A549 (cell line): ENCODE measurements at regions not wholly inside any gene's neighbourhood (a gene's known extent, or its start where the extent isn't known, plus 50 kb on each side); places are given as distances from the start of the nearest gene placed in this dataset.

ENCODE experiments used
- ATAC-seq, 2 experiments: fragments of 200-7000 bp in 1 of 2; fragments of >200 bp in 1 of 2; cut with Nextera tagmentation in 1 of 2; cut with Tn5 transposase in 1 of 2; 3 replicates each; pipeline versions ENCODE4 v1.8.0 to v1.9.1; 2018 to 2020; ENCODE audit warnings: mild to moderate bottlenecking in 1 of 2, moderate library complexity in 1 of 2
- CTCF ChIA-PET: fragments of 300-600 bp; sonication (Branson Sonifier 250); formaldehyde crosslinking; extraction: SDS; loops from one replicate; lab custom pipeline; 2021; ENCODE audit warnings: antibody characterized with exemption, inconsistent platforms; lab: Yijun Ruan, JAX
- POLR2A ChIA-PET: fragments of 350-600 bp; formaldehyde crosslinking; extraction: SDS; loops from one replicate; lab custom pipeline; 2021; ENCODE audit warnings: antibody characterized with exemption, inconsistent platforms; lab: Yijun Ruan, JAX
- DNase-seq, 2 experiments: peaks; one replicate each; pipeline versions ENCODE4 v3.0.0 to v3.0.0-alpha.2; 2011 to 2016; ENCODE audit warnings: low read depth in 1 of 2, low spot score in 1 of 2
- FAIRE-seq: peaks from 2 replicates; lab custom pipeline; 2011; peaks lifted over from hg19 to GRCh38; lab: Jason Lieb, UNC
- H3K27ac ChIP-seq, 2 experiments: fragments of >200 bp; sonication (Bioruptor Twin); formaldehyde crosslinking; 3 replicates each; pipeline ENCODE4 v1.5.1; 2016 to 2017
- H3K4me1 ChIP-seq: fragments of >200 bp; sonication (Bioruptor Twin); formaldehyde crosslinking; 3 replicates; pipeline ENCODE4 v1.6.1; 2016
- H3K4me2 ChIP-seq: fragments of >200 bp; sonication (Bioruptor Twin); formaldehyde crosslinking; 3 replicates; pipeline ENCODE4 v1.6.1; 2016
- H3K4me3 ChIP-seq: fragments of >200 bp; sonication (Bioruptor Twin); formaldehyde crosslinking; 3 replicates; pipeline ENCODE4 v1.5.1; 2016
- H3K9me3 ChIP-seq: fragments of >200 bp; sonication (Bioruptor Twin); formaldehyde crosslinking; 3 replicates; pipeline ENCODE4 v1.6.1; 2016
- BHLHE40 ChIP-seq: IDR thresholded peaks from 2 replicates; pipeline ENCODE4 v1.6.1; 2012; ENCODE audit warnings: low read depth, low read length, inconsistent platforms
- CEBPB ChIP-seq, 2 experiments: fragments of >200 bp in 1 of 2; sonication (Bioruptor Twin) in 1 of 2; formaldehyde crosslinking in 1 of 2; IDR thresholded peaks; 2 replicates each; pipeline ENCODE4 v1.6.1; 2012 to 2016
- CTCF ChIP-seq: fragments of >200 bp; sonication (Bioruptor Twin); formaldehyde crosslinking; IDR thresholded peaks from 3 replicates; pipeline ENCODE4 v1.5.1; 2016
- EHF ChIP-seq: fragments of 250-450 bp; sonication (Bioruptor Pico); IDR thresholded peaks from 2 replicates; pipeline ENCODE4 v1.5.0; 2020; ENCODE audit warnings: mild to moderate bottlenecking
- EHMT2 ChIP-seq: fragments of 200-600 bp; sonication (generic); IDR thresholded peaks from 2 replicates; pipeline ENCODE4 v1.6.1; 2016; ENCODE audit warnings: antibody characterized with exemption, low read depth, mild to moderate bottlenecking, moderate library complexity
- ESRRA ChIP-seq: fragments of 150-350 bp; IDR thresholded peaks from 2 replicates; pipeline ENCODE4 v1.6.1; 2014; ENCODE audit warnings: mild to moderate bottlenecking, low read length, borderline replicate concordance
- FOSL2 ChIP-seq, 2 experiments: fragments of 450-650 bp in 1 of 2; fragments of >200 bp in 1 of 2; sonication (Bioruptor Twin) in 1 of 2; formaldehyde crosslinking; IDR thresholded peaks; 2 replicates each; pipeline versions ENCODE4 v1.5.0 to v1.6.1; 2016 to 2020; ENCODE audit warnings: mild to moderate bottlenecking in 1 of 2, moderate library complexity in 1 of 2
- FOXS1 ChIP-seq: fragments of 250-450 bp; sonication (Bioruptor Pico); IDR thresholded peaks from 2 replicates; pipeline ENCODE4 v1.5.0; 2020; ENCODE audit warnings: mild to moderate bottlenecking, moderate library complexity
- JUNB ChIP-seq: fragments of >200 bp; sonication (Bioruptor Twin); formaldehyde crosslinking; IDR thresholded peaks from 2 replicates; pipeline ENCODE4 v1.6.1; 2016
- MAFK ChIP-seq: fragments of 450-650 bp; IDR thresholded peaks from 2 replicates; pipeline ENCODE4 v1.6.1; 2014; ENCODE audit not compliant: partially characterized antibody
- NFE2L2 ChIP-seq: fragments of 150-350 bp; conservative IDR thresholded peaks from 2 replicates; pipeline ENCODE4 v1.6.1; 2014; ENCODE audit warnings: low read length
- RAD21 ChIP-seq, 2 experiments: fragments of >200 bp in 1 of 2; sonication (Bioruptor Twin) in 1 of 2; formaldehyde crosslinking in 1 of 2; IDR thresholded peaks in 1 of 2; conservative IDR thresholded peaks in 1 of 2; 2 replicates in 1 of 2; 3 replicates in 1 of 2; pipeline ENCODE4 v1.6.1; 2012 to 2018; ENCODE audit warnings: inconsistent platforms in 1 of 2
- RARB ChIP-seq: fragments of 250-450 bp; sonication (Bioruptor Pico); IDR thresholded peaks from 2 replicates; pipeline ENCODE4 v1.8.0; 2021; ENCODE audit warnings: mild to moderate bottlenecking, moderate library complexity
- TP53 ChIP-seq: fragments of 250-450 bp; sonication (Bioruptor Pico); IDR thresholded peaks from 2 replicates; pipeline ENCODE4 v1.5.0; 2021; ENCODE audit warnings: mild to moderate bottlenecking, moderate library complexity
- ZFP36 ChIP-seq: fragments of 450-650 bp; IDR thresholded peaks from 2 replicates; pipeline ENCODE4 v1.6.1; 2014; ENCODE audit warnings: borderline replicate concordance; ENCODE audit not compliant: partially characterized antibody
- TF ChIP-seq, protein P1 (sequence below): fragments of 250-450 bp; sonication (Bioruptor Pico); IDR thresholded peaks from 2 replicates; pipeline ENCODE4 v1.5.0; 2021; ENCODE audit warnings: mild to moderate bottlenecking, moderate library complexity, borderline replicate concordance
- TF ChIP-seq, protein P2 (sequence below): fragments of 250-450 bp; sonication (Bioruptor Pico); IDR thresholded peaks from 2 replicates; pipeline ENCODE4 v1.5.0; 2020; ENCODE audit warnings: low read depth, mild to moderate bottlenecking, moderate library complexity
- TF ChIP-seq, protein P3 (sequence below): IDR thresholded peaks from 2 replicates; pipeline ENCODE4 v1.6.1; 2012; ENCODE audit warnings: low read depth, borderline replicate concordance

DNA sequence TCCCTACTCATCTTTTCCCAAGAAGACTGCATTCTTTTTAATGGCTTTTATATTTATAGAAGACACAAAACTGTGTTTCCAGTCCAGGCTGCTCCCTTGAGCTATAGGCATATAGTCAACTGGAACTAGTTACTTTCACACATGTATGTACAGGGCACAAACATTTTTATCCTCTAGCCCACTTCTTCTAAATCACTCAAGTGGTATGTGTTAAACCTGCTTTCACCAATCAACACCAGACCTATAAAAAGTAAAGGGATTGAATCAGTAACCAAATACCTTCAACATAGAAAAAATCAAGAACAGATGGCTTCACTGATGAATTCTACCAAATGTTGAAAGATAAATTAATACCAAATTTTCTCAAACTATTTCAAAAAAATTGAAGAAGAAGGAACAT, 584.2 kb upstream of the SLITRK1 start:
- CTCF ChIA-PET, result no interaction called here
- no peaks in the 10 kb centered on the region for H3K4me1 ChIP-seq
- H3K4me2 ChIP-seq, result no peak overlapping the region
- TF ChIP-seq NFE2L2, result no peak
- no peak for TF ChIP-seq TP53
- TF ChIP-seq CTCF, result no peak
- TF ChIP-seq, protein P1, sequence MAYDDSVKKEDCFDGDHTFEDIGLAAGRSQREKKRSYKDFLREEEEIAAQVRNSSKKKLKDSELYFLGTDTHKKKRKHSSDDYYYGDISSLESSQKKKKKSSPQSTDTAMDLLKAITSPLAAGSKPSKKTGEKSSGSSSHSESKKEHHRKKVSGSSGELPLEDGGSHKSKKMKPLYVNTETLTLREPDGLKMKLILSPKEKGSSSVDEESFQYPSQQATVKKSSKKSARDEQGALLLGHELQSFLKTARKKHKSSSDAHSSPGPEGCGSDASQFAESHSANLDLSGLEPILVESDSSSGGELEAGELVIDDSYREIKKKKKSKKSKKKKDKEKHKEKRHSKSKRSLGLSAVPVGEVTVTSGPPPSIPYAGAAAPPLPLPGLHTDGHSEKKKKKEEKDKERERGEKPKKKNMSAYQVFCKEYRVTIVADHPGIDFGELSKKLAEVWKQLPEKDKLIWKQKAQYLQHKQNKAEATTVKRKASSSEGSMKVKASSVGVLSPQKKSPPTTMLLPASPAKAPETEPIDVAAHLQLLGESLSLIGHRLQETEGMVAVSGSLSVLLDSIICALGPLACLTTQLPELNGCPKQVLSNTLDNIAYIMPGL, result no peak
- no peak for TF ChIP-seq JUNB
- TF ChIP-seq BHLHE40, result no peak
- TF ChIP-seq ZFP36, result no peak
- TF ChIP-seq FOSL2 (IDR thresholded peaks at IDR 0.05), result no peak
- TF ChIP-seq FOSL2 (CRISPR knock-in tag; IDR thresholded peaks at IDR 0.05), result no peak
- no peak for TF ChIP-seq EHMT2
- TF ChIP-seq, protein P2, sequence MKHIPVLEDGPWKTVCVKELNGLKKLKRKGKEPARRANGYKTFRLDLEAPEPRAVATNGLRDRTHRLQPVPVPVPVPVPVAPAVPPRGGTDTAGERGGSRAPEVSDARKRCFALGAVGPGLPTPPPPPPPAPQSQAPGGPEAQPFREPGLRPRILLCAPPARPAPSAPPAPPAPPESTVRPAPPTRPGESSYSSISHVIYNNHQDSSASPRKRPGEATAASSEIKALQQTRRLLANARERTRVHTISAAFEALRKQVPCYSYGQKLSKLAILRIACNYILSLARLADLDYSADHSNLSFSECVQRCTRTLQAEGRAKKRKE, result no peak
- no peak for TF ChIP-seq MAFK
- TF ChIP-seq, all 56 proteins: peak for 0
- ATAC-seq (no peak), DNase-seq (no peak), FAIRE-seq (no peak)
- Histone ChIP-seq H3K9me3 (no peaks in the 10 kb centered on the region), H3K4me3 (no peak overlapping the region), H3K27ac (no peak overlapping the region)
- POLR2A ChIA-PET, result no interaction called here

- TF ChIP-seq CTCF (no peak), FOXS1 (CRISPR knock-in tag) (no peak), EHF (CRISPR knock-in tag) (no peak), ESRRA (no peak), BHLHE40 (no peak), NFE2L2 (no peak), CEBPB (IDR thresholded peaks at IDR 0.05) (no peak), RARB (CRISPR knock-in tag) (no peak), MAFK (no peak), RAD21 (conservative IDR thresholded peaks at IDR 0.05 in 1 of 2, IDR thresholded peaks at IDR 0.05 in 1 of 2) (no peak)
- TF ChIP-seq, protein P3, sequence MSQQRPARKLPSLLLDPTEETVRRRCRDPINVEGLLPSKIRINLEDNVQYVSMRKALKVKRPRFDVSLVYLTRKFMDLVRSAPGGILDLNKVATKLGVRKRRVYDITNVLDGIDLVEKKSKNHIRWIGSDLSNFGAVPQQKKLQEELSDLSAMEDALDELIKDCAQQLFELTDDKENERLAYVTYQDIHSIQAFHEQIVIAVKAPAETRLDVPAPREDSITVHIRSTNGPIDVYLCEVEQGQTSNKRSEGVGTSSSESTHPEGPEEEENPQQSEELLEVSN, result no peak
- TF ChIP-seq, all 56 proteins: peak for 0
- ATAC-seq (no peak), FAIRE-seq (no peak), DNase-seq (no peak)
- Histone ChIP-seq H3K9me3 (no peaks in the 10 kb centered on the region), H3K4me1 (no peaks in the 10 kb centered on the region), H3K4me3 (no peak overlapping the region), H3K27ac (no peak overlapping the region), H3K4me2 (no peak overlapping the region)
- ChIA-PET CTCF (no interaction called here), POLR2A (no interaction called here)
Measured at GRCh38 chr13:84460989-84461388, 578.7 kb upstream of the SLITRK1 start.
